ENCODE measurements at regions not wholly inside any gene's neighbourhood (a gene's known extent, or its start where the extent isn't known, plus 50 kb on each side); places are given as distances from the start of the nearest gene placed in this dataset.
"Not testable (repeated sequence)": the region's sequence is repeated elsewhere in the genome, so short reads cannot be mapped to it uniquely, and the experiment has no call there.

DNA sequence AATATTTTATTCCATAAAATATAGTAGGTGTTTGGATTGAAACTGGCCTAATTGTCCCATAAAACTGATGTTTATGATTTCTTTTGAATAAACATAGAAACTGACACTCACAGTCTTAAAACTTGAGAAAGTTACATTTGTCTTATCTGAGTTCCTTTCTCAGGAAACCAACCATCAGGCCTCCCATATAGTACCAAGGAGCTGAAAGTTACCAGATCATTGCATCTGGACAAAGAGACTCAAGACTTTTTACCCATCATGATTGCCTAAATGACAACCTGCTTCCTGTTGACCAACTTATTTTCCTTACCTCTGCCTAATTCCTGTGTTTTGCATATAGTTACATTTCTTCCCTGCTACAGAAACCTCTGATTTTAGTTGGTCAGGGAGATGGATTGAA lies 137.0 kb upstream of the XPO1 start:
- no peak for DNase-seq (ENCODE audit: low read depth)

DNA sequence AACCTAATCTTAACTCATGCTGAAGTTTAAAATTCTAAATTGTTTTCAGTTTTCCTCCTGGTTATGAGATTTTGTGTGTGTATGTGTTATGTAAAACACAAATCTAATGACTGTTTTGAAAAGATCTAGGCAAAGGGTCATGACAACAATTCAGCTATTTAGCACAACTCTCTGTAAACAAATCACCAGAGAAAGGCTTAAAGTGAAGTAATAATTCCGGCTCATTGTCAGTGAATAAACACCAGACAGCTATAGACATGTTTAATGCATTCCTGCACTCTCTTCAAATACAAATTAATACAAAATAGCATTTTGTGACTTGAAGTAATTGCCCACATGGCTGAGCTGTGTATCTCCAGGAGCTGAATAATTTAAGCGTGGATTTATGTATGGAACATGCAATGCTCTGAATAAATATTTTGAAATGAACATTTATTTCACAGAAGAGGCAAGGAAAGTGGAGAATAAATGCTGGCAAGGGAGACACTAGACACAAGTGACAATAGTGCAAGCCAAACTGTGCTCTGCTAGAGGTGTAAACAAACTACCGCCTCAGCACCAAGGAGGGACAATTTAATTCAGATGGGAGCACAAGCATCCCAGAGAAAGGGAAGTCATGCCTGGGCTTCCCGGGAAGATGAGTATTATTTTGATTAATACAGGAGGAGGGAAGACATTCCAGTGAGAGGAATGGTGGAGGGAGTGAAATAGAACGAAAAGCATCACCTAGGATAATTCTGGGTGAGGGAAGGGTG lies 133.6 kb upstream of the XPO1 start:
- no peak for DNase-seq (ENCODE audit: low read depth)

DNA sequence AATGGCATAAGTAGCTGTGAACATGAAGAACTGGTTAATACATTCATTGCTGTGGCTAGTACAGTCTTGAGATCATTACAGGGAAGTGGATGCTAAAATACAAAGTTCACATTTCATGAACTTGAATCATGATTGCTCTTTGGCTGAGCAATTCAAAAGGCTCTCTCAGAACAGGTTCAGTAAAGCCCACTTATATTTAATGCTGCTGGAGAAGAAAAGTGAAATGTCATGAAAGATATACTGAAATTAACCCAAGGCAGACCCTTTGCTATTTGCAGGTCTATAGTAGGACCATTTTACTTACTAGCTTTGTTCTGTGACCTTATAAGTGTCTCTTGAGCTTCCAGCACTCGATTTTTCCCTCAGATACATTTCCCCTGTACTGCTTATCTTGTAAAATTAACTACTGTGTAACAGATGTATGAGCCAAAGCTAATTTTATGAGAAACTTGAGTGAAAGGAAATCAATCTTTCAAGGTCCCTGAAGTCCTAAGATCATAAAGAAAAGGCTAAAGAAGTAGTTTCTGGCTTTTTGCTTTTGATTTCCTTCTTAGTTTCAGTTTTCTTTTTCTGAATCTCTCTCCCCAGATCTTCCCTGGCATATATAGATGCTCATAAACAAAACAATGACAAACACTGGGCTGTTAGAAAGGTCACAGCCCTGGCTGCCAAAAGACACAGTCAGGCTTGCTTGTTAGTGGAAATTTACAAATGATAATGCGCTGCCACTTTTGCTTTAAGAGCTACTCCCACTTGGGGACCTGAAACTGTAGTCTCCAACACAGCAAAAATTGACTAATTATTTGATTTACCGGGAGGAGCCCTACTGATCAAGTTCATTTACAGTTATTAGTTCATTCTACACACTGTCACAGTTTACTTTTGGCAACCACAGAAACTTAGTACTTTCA lies 132.7 kb upstream of the XPO1 start:
- DNase-seq (ENCODE audit: low read depth): no peak

DNA sequence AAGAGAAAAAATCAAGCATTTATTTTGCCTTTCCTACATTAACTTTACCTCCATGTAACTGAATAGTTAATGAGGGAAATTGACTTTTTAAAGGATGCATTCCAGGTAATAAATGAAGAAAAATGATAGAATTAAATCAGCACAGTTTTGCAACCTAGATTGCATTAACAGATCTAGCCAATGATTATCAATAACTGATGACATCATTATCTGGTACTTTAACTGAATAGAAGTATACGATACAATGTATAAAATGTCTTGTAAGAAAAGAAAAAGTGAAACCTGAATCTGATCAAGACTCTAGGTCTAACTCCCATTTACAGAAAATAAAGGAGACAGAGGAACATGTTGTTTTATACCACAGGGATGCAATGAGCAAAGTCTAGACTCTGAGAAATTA lies 126.0 kb upstream of the XPO1 start:
- DNase-seq (ENCODE audit: low read depth): no peak

DNA sequence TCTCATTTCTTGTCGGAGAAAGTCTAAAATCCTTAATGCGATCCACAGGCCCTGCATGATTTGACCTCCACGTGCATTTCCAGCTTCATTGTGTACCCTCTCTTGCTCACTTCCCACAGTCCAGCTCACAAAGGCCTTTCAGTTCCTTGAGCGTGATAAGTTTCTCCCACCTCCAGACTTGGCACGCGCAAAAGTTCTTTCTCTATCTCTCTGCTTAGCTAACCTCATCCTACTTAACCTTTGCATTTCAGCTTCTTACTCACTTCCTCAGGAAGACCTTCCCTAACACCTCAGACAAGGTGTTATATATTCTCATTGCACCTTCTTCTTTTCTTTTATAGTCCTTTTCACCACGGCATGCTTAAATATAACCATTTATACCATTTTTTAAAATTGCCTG lies 124.8 kb upstream of the XPO1 start:
- no peak for DNase-seq (ENCODE audit: low read depth)

DNA sequence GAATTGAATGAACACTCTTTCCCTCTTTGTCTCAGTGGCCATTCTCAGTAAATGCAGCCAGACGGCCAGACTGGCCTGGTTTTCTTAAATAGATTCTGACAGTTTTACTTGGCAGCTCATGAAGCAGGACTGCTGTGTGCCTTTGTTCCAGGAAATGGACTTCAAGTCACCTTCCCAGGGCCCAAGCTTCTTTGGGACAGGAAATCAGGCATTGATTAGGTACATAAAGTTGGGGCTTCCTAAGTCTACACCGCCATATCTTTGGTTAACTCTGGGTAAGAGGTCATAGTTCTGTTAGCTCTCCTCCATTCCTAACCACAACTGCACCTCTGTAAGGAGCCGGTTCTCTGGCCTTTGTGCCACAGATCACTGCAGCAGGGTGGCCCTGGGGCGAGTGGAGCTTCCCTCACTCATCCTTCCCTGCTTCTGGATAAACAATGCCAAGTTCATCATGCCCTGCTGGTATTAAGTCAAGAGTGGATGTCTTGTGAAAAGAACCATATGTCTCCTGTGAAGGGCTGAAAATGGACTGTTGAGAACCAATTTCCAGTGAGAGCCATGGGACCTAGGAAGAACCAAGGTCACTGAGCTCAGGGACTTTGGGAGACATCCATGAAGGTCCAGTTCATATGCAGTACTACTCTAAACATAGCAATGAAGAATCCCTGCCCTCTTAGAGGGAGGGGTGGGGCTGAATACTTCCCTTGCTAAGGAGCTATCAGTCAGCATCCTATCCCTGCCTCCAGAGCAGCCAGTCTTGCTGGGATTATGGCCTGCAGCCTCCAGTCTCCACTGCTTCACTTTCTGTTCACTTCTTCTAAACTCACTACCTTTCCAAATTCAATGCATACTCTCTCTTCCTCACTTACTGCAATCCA lies 122.6 kb upstream of the XPO1 start:
- DNase-seq (ENCODE audit: low read depth): no peak

DNA sequence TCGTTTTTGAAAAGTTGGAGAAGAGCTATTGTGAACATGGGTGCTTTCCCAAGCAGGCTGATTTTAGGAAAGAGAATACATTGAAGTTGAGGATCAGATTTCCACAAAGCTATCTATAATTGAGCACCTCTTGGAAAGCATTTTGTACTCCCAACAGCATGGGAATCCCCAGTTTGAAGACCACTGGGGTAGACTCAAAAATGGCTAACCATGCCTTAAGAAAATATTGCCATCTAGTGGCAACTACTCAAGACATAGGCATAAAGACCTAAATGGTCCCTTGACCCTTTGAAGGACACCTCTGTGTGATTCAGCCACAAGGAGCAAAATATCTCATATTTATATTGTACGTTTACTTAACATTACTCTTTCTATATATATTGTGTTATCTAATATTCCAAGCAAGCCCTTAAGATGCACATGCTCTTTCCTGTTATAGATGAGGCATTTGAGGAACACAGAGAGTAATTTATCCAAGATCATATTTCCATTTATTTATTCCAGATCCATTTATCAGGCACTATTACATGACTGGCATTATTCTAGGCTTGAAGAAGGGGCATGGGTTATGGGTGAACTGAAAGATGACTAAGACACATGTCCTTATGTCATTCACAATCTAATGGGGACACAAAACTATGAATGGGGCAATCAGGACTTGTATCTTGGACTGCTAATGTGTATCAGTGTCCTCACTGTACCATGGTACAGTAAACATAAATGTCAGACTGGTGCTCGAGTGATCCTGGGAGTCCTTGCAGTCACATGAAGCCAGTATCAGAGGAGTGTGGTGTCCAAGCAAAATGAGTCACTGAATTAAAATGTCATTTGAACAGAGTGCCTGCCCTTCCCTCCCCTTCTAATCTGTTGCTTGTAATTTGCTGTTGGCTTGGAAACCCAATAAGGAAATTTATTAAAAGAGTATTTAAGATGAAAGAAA lies 121.0 kb upstream of the XPO1 start:
- DNase-seq (ENCODE audit: low read depth): no peak

DNA sequence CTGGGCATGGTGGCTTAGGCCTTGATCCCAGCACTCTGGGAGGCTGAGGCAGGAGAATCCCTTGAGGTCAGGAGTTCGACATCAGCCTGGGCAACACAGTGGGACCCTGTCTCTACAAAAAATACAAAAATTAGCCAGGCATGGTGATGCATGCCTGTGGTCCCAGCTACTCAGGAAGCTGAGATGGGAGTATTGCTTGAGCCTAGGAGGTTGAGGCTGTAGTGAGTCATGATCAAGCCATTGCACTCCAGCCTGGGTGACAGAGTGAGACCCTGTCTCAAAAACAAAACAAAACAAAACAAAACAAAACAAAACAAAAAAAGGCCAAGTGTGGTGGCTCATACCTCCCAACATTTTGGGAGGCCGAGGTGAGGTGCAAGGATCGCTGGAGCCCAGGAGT lies 111.8 kb upstream of the XPO1 start:
- DNase-seq (ENCODE audit: low read depth): not testable (repeated sequence)

DNA sequence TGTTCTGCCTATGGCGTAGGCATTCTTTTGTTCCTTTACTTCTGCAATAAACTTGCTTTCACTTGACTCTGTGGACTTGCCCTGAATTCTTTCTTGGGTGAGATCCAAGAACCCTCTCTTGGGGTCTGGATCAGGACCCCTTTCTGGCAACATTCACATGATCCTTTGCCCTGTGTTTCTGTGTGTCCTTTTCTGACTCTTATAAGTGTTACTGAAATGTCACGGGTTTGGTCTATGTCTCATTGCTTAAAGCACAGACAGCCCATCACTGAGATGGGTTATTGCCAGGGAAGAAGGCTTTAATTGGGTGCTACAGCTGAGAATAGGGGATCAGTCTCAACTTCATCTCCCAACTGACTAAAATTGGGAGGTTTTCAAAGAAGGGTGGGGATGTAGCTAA lies 110.9 kb upstream of the XPO1 start:
- no peak for DNase-seq (ENCODE audit: low read depth)

DNA sequence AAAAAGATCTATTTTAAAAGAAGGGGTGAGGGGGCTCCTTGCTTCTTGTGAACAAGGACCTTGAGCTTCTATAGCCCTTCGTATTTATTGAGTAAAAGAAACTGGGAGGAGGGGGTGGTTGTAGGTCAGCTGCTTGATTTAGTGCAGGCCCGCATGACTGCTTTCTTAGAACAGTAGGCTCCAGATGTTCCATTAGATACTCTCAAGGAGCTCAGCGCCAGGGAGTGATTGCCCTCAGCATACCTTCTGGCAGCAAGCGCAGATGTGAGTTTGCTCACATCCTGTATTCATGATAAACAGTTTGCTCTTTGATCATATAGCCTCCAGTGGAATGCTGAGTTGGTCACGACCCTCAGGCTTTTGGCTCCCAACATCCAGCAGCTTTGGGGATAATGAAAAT lies 108.9 kb upstream of the XPO1 start:
- DNase-seq (ENCODE audit: low read depth): no peak

DNA sequence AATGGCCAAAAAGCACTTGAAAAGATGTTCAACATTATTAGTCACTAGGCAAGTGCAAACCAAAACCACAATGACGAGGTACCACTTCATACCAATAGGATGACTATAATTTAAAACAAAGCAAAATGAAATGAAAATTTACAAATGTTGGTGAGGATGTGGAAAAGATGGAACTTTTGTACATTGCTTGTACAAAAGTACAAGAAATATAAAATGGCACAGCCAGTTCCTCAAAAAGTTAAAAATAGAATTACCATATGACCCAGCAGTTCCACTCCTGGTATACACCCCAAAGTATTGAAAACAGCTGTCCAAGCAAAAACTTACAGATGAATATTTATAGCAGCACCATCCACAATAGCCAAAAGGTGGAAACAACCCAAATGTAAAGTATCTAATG lies 107.8 kb upstream of the XPO1 start:
- no peak for DNase-seq (ENCODE audit: low read depth)

DNA sequence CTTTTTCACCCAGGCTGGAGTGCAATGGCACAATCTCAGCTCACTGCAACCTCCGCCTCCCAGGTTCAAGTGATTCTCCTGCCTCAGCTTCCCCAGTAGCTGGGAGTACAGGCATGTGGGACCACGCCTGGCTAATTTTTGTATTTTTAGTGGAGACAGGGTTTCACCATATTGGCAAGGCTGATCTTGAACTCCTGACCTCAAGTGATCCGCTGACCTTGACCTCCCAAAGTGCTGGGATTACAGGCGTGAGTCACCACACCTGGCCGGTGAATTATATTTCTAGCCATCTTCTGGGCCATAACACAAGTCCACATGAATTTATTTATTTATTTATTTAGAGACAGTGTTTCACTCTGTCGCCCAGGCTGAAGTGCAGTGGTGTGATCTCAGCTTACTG lies 105.0 kb upstream of the XPO1 start:
- DNase-seq (ENCODE audit: low read depth): not testable (repeated sequence)

DNA sequence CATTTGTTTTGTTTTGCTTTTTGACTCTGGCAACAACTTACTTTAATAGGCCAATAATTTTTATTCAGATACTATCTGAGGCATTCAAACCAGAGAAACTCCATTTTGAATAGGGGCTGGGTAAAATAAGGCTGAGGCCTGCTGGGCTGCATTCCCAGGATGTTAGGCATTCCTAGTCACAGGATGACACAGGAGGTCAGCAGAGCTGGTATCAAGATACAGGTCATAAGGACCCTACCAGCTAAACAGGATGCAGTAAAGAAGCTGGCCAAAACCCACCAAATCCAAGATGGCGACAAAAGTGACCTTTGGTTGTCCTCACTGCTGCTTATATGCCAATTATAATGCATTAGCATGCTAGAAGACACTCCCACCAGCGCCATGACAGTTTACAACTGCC lies 102.2 kb upstream of the XPO1 start:
- no peak for DNase-seq (ENCODE audit: low read depth)

DNA sequence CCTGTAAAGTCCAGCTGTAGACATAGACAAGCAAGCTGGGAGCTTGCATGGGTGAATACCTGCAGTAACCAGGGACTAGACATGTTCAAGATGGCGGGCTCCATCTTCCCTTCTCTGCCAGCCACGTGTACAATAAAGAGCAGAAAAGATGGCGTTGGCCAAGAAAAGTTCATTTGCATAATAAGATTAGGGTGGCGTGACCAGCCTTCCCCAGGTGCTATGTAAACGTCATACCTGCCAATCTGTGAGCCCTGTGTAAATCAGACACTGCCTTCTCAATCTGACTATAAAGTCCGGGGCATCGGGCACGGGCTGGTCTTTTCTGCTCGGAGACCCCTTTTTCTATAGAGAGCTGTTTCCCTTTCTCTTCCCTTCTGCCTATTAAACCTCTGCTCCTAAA lies 101.6 kb upstream of the XPO1 start:
- DNase-seq (ENCODE audit: low read depth): no peak

DNA sequence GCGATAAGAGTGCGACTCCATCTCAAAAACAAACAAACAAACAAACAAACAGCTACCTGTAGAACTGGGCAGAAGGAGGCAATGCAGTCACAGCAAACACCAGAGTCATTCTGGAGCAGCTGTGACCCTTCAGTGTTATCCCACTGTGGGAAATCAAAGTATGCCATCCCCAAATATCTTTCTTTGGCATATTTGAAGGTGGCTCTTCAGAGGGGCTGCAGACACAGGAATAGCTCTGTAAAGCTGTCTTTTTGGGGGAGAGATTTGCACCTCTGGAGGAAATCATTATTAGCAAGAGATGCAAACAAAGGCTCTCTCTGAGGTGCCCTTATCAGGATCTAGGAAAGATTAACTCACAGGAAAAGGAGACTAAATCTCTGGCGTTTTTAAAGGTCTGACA lies 98.5 kb upstream of the XPO1 start:
- no peak for DNase-seq (ENCODE audit: low read depth)

DNA sequence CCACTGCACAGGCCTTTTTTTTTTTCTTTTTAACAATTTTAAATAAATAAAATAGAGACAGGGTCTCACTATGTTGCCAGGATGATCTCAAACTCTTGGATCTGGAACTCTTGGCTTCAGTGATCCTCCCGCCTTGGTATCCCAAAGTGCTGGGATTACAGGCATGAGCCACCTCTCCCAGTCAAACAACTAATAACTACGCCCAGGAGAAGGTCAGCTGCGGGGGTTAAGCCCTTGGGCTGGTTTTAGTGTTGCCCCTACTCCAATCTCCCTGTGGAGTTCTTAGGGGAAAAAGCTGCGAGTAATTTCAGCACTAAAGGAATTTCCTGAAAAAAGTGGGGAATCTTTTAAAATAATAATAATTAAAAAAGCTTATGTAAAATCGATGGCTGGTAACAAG lies 96.4 kb upstream of the XPO1 start:
- no peak for DNase-seq (ENCODE audit: low read depth)

DNA sequence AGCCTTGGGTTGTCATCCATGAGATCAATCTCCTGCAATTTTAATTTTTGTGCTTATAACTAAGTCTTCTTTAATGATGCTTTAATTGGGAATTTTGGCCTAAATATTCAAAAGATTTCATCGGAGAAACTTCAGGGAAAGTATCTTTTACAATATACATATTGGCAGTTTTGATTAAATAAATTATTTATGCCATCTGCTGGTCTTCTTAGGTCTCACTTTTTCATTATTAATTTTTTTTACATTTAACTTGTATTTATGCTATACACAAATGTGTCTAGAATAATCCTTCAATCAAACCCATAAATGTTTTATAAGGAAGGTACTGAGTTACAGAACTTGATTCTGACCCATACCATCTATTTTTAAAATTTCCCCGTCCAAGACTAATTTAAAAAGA lies 95.1 kb upstream of the XPO1 start:
- no peak for DNase-seq (ENCODE audit: low read depth)

DNA sequence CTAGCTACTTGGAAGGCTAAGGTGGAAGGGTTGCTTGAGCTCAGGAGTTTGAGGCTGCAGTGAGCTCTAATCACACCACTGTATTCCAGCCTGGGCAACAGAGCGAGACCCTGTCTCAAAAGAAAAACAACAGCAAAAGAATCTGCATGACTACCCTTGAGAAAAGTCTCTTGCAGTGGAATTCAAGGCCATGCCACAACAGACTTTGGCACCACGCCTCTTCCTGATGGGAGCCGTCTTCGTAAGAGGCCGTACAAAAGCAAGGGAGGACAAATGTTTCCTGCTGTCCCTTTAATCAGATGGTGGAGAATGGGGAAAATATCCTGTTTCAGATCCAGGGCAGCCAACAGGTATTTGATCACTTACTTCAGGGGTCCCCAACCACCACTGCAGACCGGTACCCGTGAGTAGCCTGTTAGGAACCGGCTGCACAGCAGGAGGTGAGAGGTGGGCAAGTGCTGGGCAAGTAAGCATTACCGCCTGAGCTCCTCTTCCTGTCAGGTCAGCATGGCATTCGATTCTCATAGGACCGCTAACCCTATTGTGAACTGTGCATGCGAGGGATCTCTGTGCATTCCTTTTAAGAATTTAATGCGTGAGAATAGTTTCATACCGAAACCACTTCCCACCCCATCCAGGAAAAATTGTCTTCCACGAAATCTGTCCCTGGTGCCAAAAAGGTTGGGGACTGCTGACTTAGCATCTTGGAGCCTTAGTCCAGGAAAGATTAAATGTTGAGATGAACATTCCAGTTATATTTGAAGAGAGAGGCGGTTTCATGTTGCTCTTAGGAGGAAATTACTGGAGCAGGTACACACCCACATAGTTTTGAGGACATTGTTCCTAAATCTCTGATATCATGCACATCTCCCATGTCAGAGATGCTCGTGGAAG lies 94.4 kb upstream of the XPO1 start:
- no peak for DNase-seq (ENCODE audit: low read depth)

DNA sequence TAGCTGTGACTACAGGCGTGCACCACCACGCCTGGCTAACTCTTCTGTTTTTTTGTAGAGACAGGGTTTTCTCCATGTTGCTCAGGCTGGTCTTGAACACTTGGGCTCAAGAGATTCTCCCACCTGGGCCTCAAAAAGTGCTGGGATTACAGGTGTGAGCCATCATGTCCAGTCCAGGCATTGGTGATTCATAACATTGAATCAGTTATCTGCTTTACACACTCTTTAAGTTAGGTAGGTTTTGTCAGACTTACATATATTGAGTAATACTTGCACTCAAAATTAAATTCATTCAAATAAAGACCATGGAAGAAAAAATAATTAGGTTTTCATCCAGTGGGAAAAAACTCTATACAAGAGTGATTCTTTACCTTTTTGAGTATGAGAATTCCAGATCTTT lies 93.2 kb upstream of the XPO1 start:
- DNase-seq (ENCODE audit: low read depth): no peak

DNA sequence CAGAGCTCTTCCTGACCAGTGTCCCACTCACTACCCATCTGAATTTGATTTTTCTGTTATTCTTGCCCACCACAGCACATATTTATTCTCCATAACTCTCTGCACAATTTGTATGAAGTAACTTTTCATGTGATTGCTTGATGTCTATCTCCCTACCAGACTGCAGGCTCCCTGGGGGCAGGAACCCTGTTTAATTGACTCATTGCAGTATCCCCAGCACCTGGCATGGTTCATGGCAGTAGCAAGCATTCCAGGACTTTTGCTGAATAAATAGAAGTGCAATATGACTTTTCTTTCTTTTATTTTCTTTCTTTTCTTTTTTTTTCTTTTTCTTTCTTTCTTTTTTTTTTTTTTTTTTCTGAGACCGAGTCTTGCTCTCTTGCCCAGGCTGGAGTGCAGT lies 88.7 kb upstream of the XPO1 start:
- DNase-seq (ENCODE audit: low read depth): no peak

Data from activated T-helper 1 cell treated with Interleukin-2 at 50 U/mL for 16 hours (primary cell).